A549 (cell line): ENCODE measurements at regions not wholly inside any gene's neighbourhood (a gene's known extent, or its start where the extent isn't known, plus 50 kb on each side); places are given as distances from the start of the nearest gene placed in this dataset.

Source experiments
- ATAC-seq, 2 experiments: fragments of 200-7000 bp in 1 of 2; fragments of >200 bp in 1 of 2; cut with Nextera tagmentation in 1 of 2; cut with Tn5 transposase in 1 of 2; 3 replicates each; pipeline versions ENCODE4 v1.8.0 to v1.9.1; 2018 to 2020; ENCODE audit warnings: mild to moderate bottlenecking in 1 of 2, moderate library complexity in 1 of 2
- CTCF ChIA-PET: fragments of 300-600 bp; sonication (Branson Sonifier 250); formaldehyde crosslinking; extraction: SDS; loops from one replicate; lab custom pipeline; 2021; ENCODE audit warnings: antibody characterized with exemption, inconsistent platforms; lab: Yijun Ruan, JAX
- POLR2A ChIA-PET: fragments of 350-600 bp; formaldehyde crosslinking; extraction: SDS; loops from one replicate; lab custom pipeline; 2021; ENCODE audit warnings: antibody characterized with exemption, inconsistent platforms; lab: Yijun Ruan, JAX
- DNase-seq, 2 experiments: peaks; one replicate each; pipeline versions ENCODE4 v3.0.0 to v3.0.0-alpha.2; 2011 to 2016; ENCODE audit warnings: low read depth in 1 of 2, low spot score in 1 of 2
- FAIRE-seq: peaks from 2 replicates; lab custom pipeline; 2011; peaks lifted over from hg19 to GRCh38; lab: Jason Lieb, UNC
- H3K27ac ChIP-seq, 2 experiments: fragments of >200 bp; sonication (Bioruptor Twin); formaldehyde crosslinking; 3 replicates each; pipeline ENCODE4 v1.5.1; 2016 to 2017
- H3K4me1 ChIP-seq: fragments of >200 bp; sonication (Bioruptor Twin); formaldehyde crosslinking; 3 replicates; pipeline ENCODE4 v1.6.1; 2016
- H3K4me2 ChIP-seq: fragments of >200 bp; sonication (Bioruptor Twin); formaldehyde crosslinking; 3 replicates; pipeline ENCODE4 v1.6.1; 2016
- H3K4me3 ChIP-seq: fragments of >200 bp; sonication (Bioruptor Twin); formaldehyde crosslinking; 3 replicates; pipeline ENCODE4 v1.5.1; 2016
- H3K9me3 ChIP-seq: fragments of >200 bp; sonication (Bioruptor Twin); formaldehyde crosslinking; 3 replicates; pipeline ENCODE4 v1.6.1; 2016
- BCL3 ChIP-seq: fragments of >200 bp; sonication (Bioruptor Twin); formaldehyde crosslinking; IDR thresholded peaks from 3 replicates; pipeline ENCODE4 v1.6.1; 2016
- BHLHE40 ChIP-seq: IDR thresholded peaks from 2 replicates; pipeline ENCODE4 v1.6.1; 2012; ENCODE audit warnings: low read depth, low read length, inconsistent platforms
- EHMT2 ChIP-seq: fragments of 200-600 bp; sonication (generic); IDR thresholded peaks from 2 replicates; pipeline ENCODE4 v1.6.1; 2016; ENCODE audit warnings: antibody characterized with exemption, low read depth, mild to moderate bottlenecking, moderate library complexity
- EP300 ChIP-seq, 2 experiments: fragments of >200 bp; sonication (Bioruptor Twin); formaldehyde crosslinking; IDR thresholded peaks; 2 replicates in 1 of 2; 3 replicates in 1 of 2; pipeline ENCODE4 v1.6.1; 2016 to 2017
- ESRRA ChIP-seq: fragments of 150-350 bp; IDR thresholded peaks from 2 replicates; pipeline ENCODE4 v1.6.1; 2014; ENCODE audit warnings: mild to moderate bottlenecking, low read length, borderline replicate concordance
- GATA3 ChIP-seq: IDR thresholded peaks from 2 replicates; pipeline ENCODE4 v1.6.1; 2012; ENCODE audit warnings: borderline replicate concordance
- HEYL ChIP-seq: fragments of 250-450 bp; sonication (Bioruptor Pico); IDR thresholded peaks from 2 replicates; pipeline ENCODE4 v1.8.0; 2021; ENCODE audit warnings: mild to moderate bottlenecking, moderate library complexity
- HOXA7 ChIP-seq: fragments of 250-450 bp; sonication (Bioruptor Pico); IDR thresholded peaks from 2 replicates; pipeline ENCODE4 v1.5.0; 2020; ENCODE audit warnings: mild to moderate bottlenecking, moderate library complexity
- HOXB13 ChIP-seq: fragments of 250-450 bp; sonication (Bioruptor Pico); IDR thresholded peaks from 2 replicates; pipeline ENCODE4 v1.5.0; 2020; ENCODE audit warnings: low read depth, mild to moderate bottlenecking, moderate library complexity
- KDM5A ChIP-seq: fragments of 200-600 bp; sonication (generic); IDR thresholded peaks from 2 replicates; pipeline ENCODE4 v1.6.1; 2016; ENCODE audit warnings: antibody characterized with exemption, mild to moderate bottlenecking
- MAFK ChIP-seq: fragments of 450-650 bp; IDR thresholded peaks from 2 replicates; pipeline ENCODE4 v1.6.1; 2014; ENCODE audit not compliant: partially characterized antibody
- MAX ChIP-seq: IDR thresholded peaks from 2 replicates; pipeline ENCODE4 v1.6.1; 2012
- MAZ ChIP-seq: fragments of 150-350 bp; IDR thresholded peaks from 2 replicates; pipeline ENCODE4 v1.6.1; 2014; ENCODE audit warnings: antibody characterized with exemption, low read depth, low read length, borderline replicate concordance
- MYC ChIP-seq: IDR thresholded peaks from 2 replicates; pipeline ENCODE4 v1.6.1; 2012; ENCODE audit warnings: mild to moderate bottlenecking, inconsistent platforms, low read length, improper control_type of control experiment, borderline replicate concordance
- RAD21 ChIP-seq, 2 experiments: fragments of >200 bp in 1 of 2; sonication (Bioruptor Twin) in 1 of 2; formaldehyde crosslinking in 1 of 2; IDR thresholded peaks in 1 of 2; conservative IDR thresholded peaks in 1 of 2; 2 replicates in 1 of 2; 3 replicates in 1 of 2; pipeline ENCODE4 v1.6.1; 2012 to 2018; ENCODE audit warnings: inconsistent platforms in 1 of 2
- RARB ChIP-seq: fragments of 250-450 bp; sonication (Bioruptor Pico); IDR thresholded peaks from 2 replicates; pipeline ENCODE4 v1.8.0; 2021; ENCODE audit warnings: mild to moderate bottlenecking, moderate library complexity
- RNF2 ChIP-seq: fragments of 200-600 bp; sonication (generic); IDR thresholded peaks from 2 replicates; pipeline ENCODE4 v1.6.1; 2016; ENCODE audit warnings: low read depth, mild to moderate bottlenecking, antibody characterized with exemption, moderate library complexity, borderline replicate concordance
- TFCP2L1 ChIP-seq: fragments of 250-450 bp; sonication (Bioruptor Pico); IDR thresholded peaks from 2 replicates; pipeline ENCODE4 v1.5.0; 2021; ENCODE audit warnings: mild to moderate bottlenecking
- TP53 ChIP-seq: fragments of 250-450 bp; sonication (Bioruptor Pico); IDR thresholded peaks from 2 replicates; pipeline ENCODE4 v1.5.0; 2021; ENCODE audit warnings: mild to moderate bottlenecking, moderate library complexity
- USF2 ChIP-seq: fragments of 450-650 bp; IDR thresholded peaks from 2 replicates; pipeline ENCODE4 v1.6.1; 2014; ENCODE audit warnings: antibody characterized with exemption
- ZC3H11A ChIP-seq: fragments of 450-650 bp; IDR thresholded peaks from 2 replicates; pipeline ENCODE4 v1.6.1; 2014; ENCODE audit warnings: antibody characterized with exemption, mild to moderate bottlenecking
- ZFP36 ChIP-seq: fragments of 450-650 bp; IDR thresholded peaks from 2 replicates; pipeline ENCODE4 v1.6.1; 2014; ENCODE audit warnings: borderline replicate concordance; ENCODE audit not compliant: partially characterized antibody
- ZSCAN20 ChIP-seq: fragments of 250-450 bp; sonication (Bioruptor Pico); IDR thresholded peaks from 2 replicates; pipeline ENCODE4 v1.8.0; 2022; ENCODE audit warnings: mild to moderate bottlenecking, moderate library complexity
- WGBS: methylation state at CpG from one replicate; pipeline ENCODE4 v1.1.6; 2017; ENCODE audit errors: missing lambda C conversion rate; 5-methylcytosine and 5-hydroxymethylcytosine counted together
- TF ChIP-seq, protein P1 (sequence below): fragments of 200-600 bp; sonication (generic); IDR thresholded peaks from 2 replicates; pipeline ENCODE4 v1.6.1; 2016; ENCODE audit warnings: antibody characterized with exemption, mild to moderate bottlenecking, moderate library complexity
- TF ChIP-seq, protein P2 (sequence below): fragments of >200 bp; sonication (Bioruptor Twin); formaldehyde crosslinking; IDR thresholded peaks from 2 replicates; pipeline ENCODE4 v1.6.1; 2016
- TF ChIP-seq, protein P3 (sequence below): fragments of >200 bp; sonication (Bioruptor Twin); formaldehyde crosslinking; IDR thresholded peaks from 3 replicates; pipeline ENCODE4 v1.5.1; 2016
- TF ChIP-seq, protein P4 (sequence below): fragments of 150-350 bp; IDR thresholded peaks from 2 replicates; pipeline ENCODE4 v1.6.1; 2014; ENCODE audit warnings: low read depth, mild to moderate bottlenecking, low read length

GRCh38 chr9:21585756-21586752, 103.9 kb upstream of the IFNE start (continued):
- TF ChIP-seq, protein P1, sequence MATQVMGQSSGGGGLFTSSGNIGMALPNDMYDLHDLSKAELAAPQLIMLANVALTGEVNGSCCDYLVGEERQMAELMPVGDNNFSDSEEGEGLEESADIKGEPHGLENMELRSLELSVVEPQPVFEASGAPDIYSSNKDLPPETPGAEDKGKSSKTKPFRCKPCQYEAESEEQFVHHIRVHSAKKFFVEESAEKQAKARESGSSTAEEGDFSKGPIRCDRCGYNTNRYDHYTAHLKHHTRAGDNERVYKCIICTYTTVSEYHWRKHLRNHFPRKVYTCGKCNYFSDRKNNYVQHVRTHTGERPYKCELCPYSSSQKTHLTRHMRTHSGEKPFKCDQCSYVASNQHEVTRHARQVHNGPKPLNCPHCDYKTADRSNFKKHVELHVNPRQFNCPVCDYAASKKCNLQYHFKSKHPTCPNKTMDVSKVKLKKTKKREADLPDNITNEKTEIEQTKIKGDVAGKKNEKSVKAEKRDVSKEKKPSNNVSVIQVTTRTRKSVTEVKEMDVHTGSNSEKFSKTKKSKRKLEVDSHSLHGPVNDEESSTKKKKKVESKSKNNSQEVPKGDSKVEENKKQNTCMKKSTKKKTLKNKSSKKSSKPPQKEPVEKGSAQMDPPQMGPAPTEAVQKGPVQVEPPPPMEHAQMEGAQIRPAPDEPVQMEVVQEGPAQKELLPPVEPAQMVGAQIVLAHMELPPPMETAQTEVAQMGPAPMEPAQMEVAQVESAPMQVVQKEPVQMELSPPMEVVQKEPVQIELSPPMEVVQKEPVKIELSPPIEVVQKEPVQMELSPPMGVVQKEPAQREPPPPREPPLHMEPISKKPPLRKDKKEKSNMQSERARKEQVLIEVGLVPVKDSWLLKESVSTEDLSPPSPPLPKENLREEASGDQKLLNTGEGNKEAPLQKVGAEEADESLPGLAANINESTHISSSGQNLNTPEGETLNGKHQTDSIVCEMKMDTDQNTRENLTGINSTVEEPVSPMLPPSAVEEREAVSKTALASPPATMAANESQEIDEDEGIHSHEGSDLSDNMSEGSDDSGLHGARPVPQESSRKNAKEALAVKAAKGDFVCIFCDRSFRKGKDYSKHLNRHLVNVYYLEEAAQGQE, result no peak
- TF ChIP-seq USF2, result no peak
- TF ChIP-seq ESRRA, result no peak
- TF ChIP-seq BCL3, result no peak
- TF ChIP-seq GATA3, result no peak
- no peak for TF ChIP-seq ZSCAN20 (CRISPR knock-in tag)
- TF ChIP-seq RAD21 (conservative IDR thresholded peaks at IDR 0.05 in 1 of 2, IDR thresholded peaks at IDR 0.05 in 1 of 2), result peak; percentile 57 to 63
- no peak for TF ChIP-seq ZFP36
- 0 out of 2 replicates have a peak, but pooled peaks have one; percentile 35 for TF ChIP-seq TP53
- no peak for TF ChIP-seq EP300 (IDR thresholded peaks at IDR 0.05)
- TF ChIP-seq RNF2, result no peak
- peak; percentile 87 for TF ChIP-seq HOXB13
- no peak for TF ChIP-seq MAFK
- TF ChIP-seq, protein P2, sequence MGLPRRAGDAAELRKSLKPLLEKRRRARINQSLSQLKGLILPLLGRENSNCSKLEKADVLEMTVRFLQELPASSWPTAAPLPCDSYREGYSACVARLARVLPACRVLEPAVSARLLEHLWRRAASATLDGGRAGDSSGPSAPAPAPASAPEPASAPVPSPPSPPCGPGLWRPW, result no peak
- TF ChIP-seq, all 56 proteins: peak for 12

GRCh38 chr9:21589344-21590056, 107.4 kb upstream of the IFNE start:
- H3K9me3 ChIP-seq, result no peaks in the 10 kb centered on the region
- H3K4me1 ChIP-seq, result peaks cover 75% of the 10 kb centered on the region
- H3K4me2 ChIP-seq, result peak overlapping the region; percentile 96
- DNase-seq (peak in 1 of 2 experiments; percentile 75), FAIRE-seq (peak; percentile 91), ATAC-seq (peak; percentile 10 to 52; a peak in 3 of 6 replicates)
- CTCF ChIA-PET, result interaction anchor here (0.5 to 1.5 kb wide), 5 partner anchors 9 to 199 kb away, joined by 3 to 5 read pairs (median 4); no protein-coding TSS in a partner anchor
- POLR2A ChIA-PET, result interaction anchor here (0.6 to 2.4 kb wide), 13 partner anchors 10 to 552 kb away, joined by 3 to 20 read pairs (median 6); no protein-coding TSS in a partner anchor
- H3K27ac ChIP-seq, result peak overlapping the region; percentile 91 to 93
- H3K4me3 ChIP-seq, result peak overlapping the region; percentile 49
- WGBS, result 4% methylated on average over 8 of the region's 8 CpGs
- TF ChIP-seq ZC3H11A (no peak), MAFK (no peak), HEYL (CRISPR knock-in tag) (no peak), MYC (no peak), MAX (peak; percentile 30), RNF2 (no peak), MAZ (no peak), KDM5A (no peak), RARB (CRISPR knock-in tag) (no peak), EHMT2 (no peak), BHLHE40 (no peak), HOXA7 (CRISPR knock-in tag) (no peak), TFCP2L1 (CRISPR knock-in tag) (no peak)
- TF ChIP-seq, protein P3, sequence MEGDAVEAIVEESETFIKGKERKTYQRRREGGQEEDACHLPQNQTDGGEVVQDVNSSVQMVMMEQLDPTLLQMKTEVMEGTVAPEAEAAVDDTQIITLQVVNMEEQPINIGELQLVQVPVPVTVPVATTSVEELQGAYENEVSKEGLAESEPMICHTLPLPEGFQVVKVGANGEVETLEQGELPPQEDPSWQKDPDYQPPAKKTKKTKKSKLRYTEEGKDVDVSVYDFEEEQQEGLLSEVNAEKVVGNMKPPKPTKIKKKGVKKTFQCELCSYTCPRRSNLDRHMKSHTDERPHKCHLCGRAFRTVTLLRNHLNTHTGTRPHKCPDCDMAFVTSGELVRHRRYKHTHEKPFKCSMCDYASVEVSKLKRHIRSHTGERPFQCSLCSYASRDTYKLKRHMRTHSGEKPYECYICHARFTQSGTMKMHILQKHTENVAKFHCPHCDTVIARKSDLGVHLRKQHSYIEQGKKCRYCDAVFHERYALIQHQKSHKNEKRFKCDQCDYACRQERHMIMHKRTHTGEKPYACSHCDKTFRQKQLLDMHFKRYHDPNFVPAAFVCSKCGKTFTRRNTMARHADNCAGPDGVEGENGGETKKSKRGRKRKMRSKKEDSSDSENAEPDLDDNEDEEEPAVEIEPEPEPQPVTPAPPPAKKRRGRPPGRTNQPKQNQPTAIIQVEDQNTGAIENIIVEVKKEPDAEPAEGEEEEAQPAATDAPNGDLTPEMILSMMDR, result no peak
- TF ChIP-seq, protein P4, sequence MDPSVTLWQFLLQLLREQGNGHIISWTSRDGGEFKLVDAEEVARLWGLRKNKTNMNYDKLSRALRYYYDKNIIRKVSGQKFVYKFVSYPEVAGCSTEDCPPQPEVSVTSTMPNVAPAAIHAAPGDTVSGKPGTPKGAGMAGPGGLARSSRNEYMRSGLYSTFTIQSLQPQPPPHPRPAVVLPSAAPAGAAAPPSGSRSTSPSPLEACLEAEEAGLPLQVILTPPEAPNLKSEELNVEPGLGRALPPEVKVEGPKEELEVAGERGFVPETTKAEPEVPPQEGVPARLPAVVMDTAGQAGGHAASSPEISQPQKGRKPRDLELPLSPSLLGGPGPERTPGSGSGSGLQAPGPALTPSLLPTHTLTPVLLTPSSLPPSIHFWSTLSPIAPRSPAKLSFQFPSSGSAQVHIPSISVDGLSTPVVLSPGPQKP, result no peak
